Right renal pelvis (tissue), 4 donors: ENCODE measurements at regions not wholly inside any gene's neighbourhood (a gene's known extent, or its start where the extent isn't known, plus 50 kb on each side); places are given as distances from the start of the nearest gene placed in this dataset.

Experiments used
- DNase-seq, 4 donors: peaks; one replicate each; pipeline ENCODE4 v3.0.0-alpha.2; 2013; ENCODE audit warnings: low read depth in 4 of 4, low spot score in 3 of 4, missing footprints in 1 of 4

GRCh38 chr14:29521526-29522137 is 406.0 kb downstream of the PRKD1 start:
- no peak for DNase-seq
